Right atrium auricular region (tissue), 2 donors: ENCODE measurements at regions not wholly inside any gene's neighbourhood (a gene's known extent, or its start where the extent isn't known, plus 50 kb on each side); places are given as distances from the start of the nearest gene placed in this dataset.

Source experiments
- DNase-seq: peaks from one replicate; pipeline ENCODE4 v3.0.0-alpha.2; 2019; ENCODE audit warnings: low spot score
- H3K27ac ChIP-seq, 2 donors: fragments of 200-600 bp; sonication (generic); 1 replicate in 1 of 2; 2 replicates in 1 of 2; pipeline ENCODE4 v1.5.1; 2016 to 2019
- H3K27me3 ChIP-seq, 2 donors: fragments of 200-600 bp; sonication (generic); one replicate each; pipeline versions ENCODE4 v1.5.1 to v1.6.0; 2017 to 2019
- H3K36me3 ChIP-seq: fragments of 200-600 bp; sonication (generic); one replicate; pipeline ENCODE4 v1.5.1; 2016
- H3K4me1 ChIP-seq, 2 donors: fragments of 200-600 bp; sonication (generic); one replicate each; pipeline versions ENCODE4 v1.5.1 to v1.6.0; 2017 to 2019
- H3K4me3 ChIP-seq, 2 donors: fragments of 200-600 bp; sonication (generic); 1 replicate in 1 of 2; 2 replicates in 1 of 2; pipeline ENCODE4 v1.5.1; 2017 to 2019; ENCODE audit warnings: mild to moderate bottlenecking in 1 of 2, moderate library complexity in 1 of 2
- H3K9me3 ChIP-seq, 2 donors: fragments of 200-600 bp; sonication (generic); one replicate each; pipeline ENCODE4 v1.5.1; 2019
- CTCF ChIP-seq, 2 donors: fragments of 200-600 bp; sonication (generic); IDR thresholded peaks; one replicate each; pipeline ENCODE4 v1.5.1; 2019; ENCODE audit warnings: antibody characterized with exemption in 2 of 2

GRCh38 chr3:18597919-18598318, 172.8 kb upstream of the SATB1 start:
- no peaks in the 10 kb centered on the region for H3K27me3 ChIP-seq
- H3K4me1 ChIP-seq, result no peaks in the 10 kb centered on the region
- no peaks in the 10 kb centered on the region for H3K36me3 ChIP-seq
- H3K9me3 ChIP-seq, result no peaks in the 10 kb centered on the region
- no peak for DNase-seq
- no peak overlapping the region for H3K4me3 ChIP-seq
- no peak overlapping the region for H3K27ac ChIP-seq
- TF ChIP-seq CTCF (IDR thresholded peaks at IDR 0.05), result no peak

- DNase-seq, result no peak
- no peaks in the 10 kb centered on the region for H3K4me1 ChIP-seq
- H3K4me3 ChIP-seq, result no peak overlapping the region
- no peak for TF ChIP-seq CTCF (IDR thresholded peaks at IDR 0.05)
- no peaks in the 10 kb centered on the region for H3K9me3 ChIP-seq
- H3K27ac ChIP-seq, result no peak overlapping the region
- H3K36me3 ChIP-seq, result no peaks in the 10 kb centered on the region
- H3K27me3 ChIP-seq, result no peaks in the 10 kb centered on the region
These were observed 168.1 kb upstream of the SATB1 start for GRCh38 chr3:18593231-18593630.

GRCh38 chr3:18591120-18591519, 166.0 kb upstream of the SATB1 start:
- Histone ChIP-seq H3K9me3 (no peaks in the 10 kb centered on the region), H3K36me3 (no peaks in the 10 kb centered on the region), H3K4me3 (no peak overlapping the region), H3K4me1 (no peaks in the 10 kb centered on the region), H3K27me3 (no peaks in the 10 kb centered on the region), H3K27ac (no peak overlapping the region)
- DNase-seq, result no peak
- TF ChIP-seq CTCF (IDR thresholded peaks at IDR 0.05), result no peak

GRCh38 chr3:18586076-18586475, 160.9 kb upstream of the SATB1 start:
- H3K9me3 ChIP-seq, result no peaks in the 10 kb centered on the region
- no peak overlapping the region for H3K4me3 ChIP-seq
- no peak for TF ChIP-seq CTCF (IDR thresholded peaks at IDR 0.05)
- H3K4me1 ChIP-seq, result no peaks in the 10 kb centered on the region
- H3K27ac ChIP-seq, result no peak overlapping the region
- no peaks in the 10 kb centered on the region for H3K36me3 ChIP-seq
- DNase-seq, result no peak
- no peaks in the 10 kb centered on the region for H3K27me3 ChIP-seq

GRCh38 chr3:18585004-18585968, 160.1 kb upstream of the SATB1 start:
- DNase-seq, result no peak
- Histone ChIP-seq H3K36me3 (no peaks in the 10 kb centered on the region), H3K4me1 (no peaks in the 10 kb centered on the region), H3K27me3 (no peaks in the 10 kb centered on the region), H3K4me3 (no peak overlapping the region), H3K9me3 (no peaks in the 10 kb centered on the region), H3K27ac (no peak overlapping the region)
- no peak for TF ChIP-seq CTCF (IDR thresholded peaks at IDR 0.05)
